PC-3 (cell line): ENCODE measurements at regions not wholly inside any gene's neighbourhood (a gene's known extent, or its start where the extent isn't known, plus 50 kb on each side); places are given as distances from the start of the nearest gene placed in this dataset.

Source experiments
- ATAC-seq: fragments of 200-7000 bp; cut with Tn5 transposase; 2 replicates; pipeline ENCODE4 v1.9.1; 2020; ENCODE audit warnings: mild to moderate bottlenecking, moderate library complexity
- BruUV-seq: library from RNA; stranded (reverse); fragments of 400-500 nt; replicated peaks from 2 replicates; lab custom pipeline; 2021; lab: Mats Ljungman, UMichigan
- CTCF ChIA-PET: fragments of 300-600 bp; sonication (Branson Sonifier 250); formaldehyde crosslinking; loops from one replicate; lab custom pipeline; 2022; ENCODE audit warnings: antibody characterized with exemption; lab: Charles Lee
- POLR2A ChIA-PET: fragments of 300-600 bp; sonication (Branson Sonifier 250); formaldehyde crosslinking; loops from one replicate; lab custom pipeline; 2022; ENCODE audit warnings: antibody characterized with exemption; ENCODE audit not compliant: unreplicated experiment; lab: Charles Lee
- DNase-seq: peaks from one replicate; pipeline ENCODE4 v3.0.0-alpha.2; 2015
- H2AFZ ChIP-seq: fragments of 300-600 bp; sonication (generic); 2 replicates; pipeline ENCODE4 v1.6.0; 2016; ENCODE audit warnings: antibody characterized with exemption, low read length
- H3F3A ChIP-seq: fragments of 300-600 bp; sonication (generic); one replicate; pipeline ENCODE4 v1.6.0; 2017; ENCODE audit warnings: antibody characterized with exemption, low read length, control low read depth, mild to moderate bottlenecking; ENCODE audit not compliant: unreplicated experiment
- H3K27ac ChIP-seq: fragments of 300-600 bp; sonication (generic); 2 replicates; pipeline ENCODE4 v1.5.1; 2016; ENCODE audit warnings: mild to moderate bottlenecking, low read length
- H3K27me3 ChIP-seq: fragments of 300-600 bp; sonication (generic); 2 replicates; pipeline ENCODE4 v1.6.1; 2016; ENCODE audit warnings: low read length, mixed read lengths
- H3K36me3 ChIP-seq: fragments of 300-600 bp; sonication (generic); 2 replicates; pipeline ENCODE4 v1.6.1; 2016; ENCODE audit warnings: low read depth, mixed run types, low read length, mixed read lengths
- H3K4me1 ChIP-seq: fragments of 300-600 bp; sonication (generic); 2 replicates; pipeline ENCODE4 v1.5.1; 2016; ENCODE audit warnings: low read length; ENCODE audit not compliant: insufficient read depth
- H3K4me2 ChIP-seq: fragments of 300-600 bp; sonication (generic); 2 replicates; pipeline ENCODE4 v1.6.0; 2016; ENCODE audit warnings: low read length
- H3K4me3 ChIP-seq: fragments of 300-600 bp; sonication (generic); 2 replicates; pipeline ENCODE4 v1.5.1; 2016; ENCODE audit warnings: mild to moderate bottlenecking, low read length, mixed read lengths
- H3K79me2 ChIP-seq: fragments of 300-600 bp; sonication (generic); 2 replicates; pipeline ENCODE4 v1.6.1; 2017; ENCODE audit warnings: low read length, mixed read lengths
- H3K9ac ChIP-seq: fragments of 300-600 bp; sonication (generic); 2 replicates; pipeline ENCODE4 v1.6.0; 2016; ENCODE audit warnings: mild to moderate bottlenecking, low read length
- H3K9me2 ChIP-seq: fragments of 300-600 bp; sonication (generic); replicated peaks from 2 replicates; pipeline ENCODE4 v1.6.1; 2016; ENCODE audit warnings: mixed run types, low read length, mixed read lengths
- H3K9me3 ChIP-seq: fragments of 300-600 bp; sonication (generic); 2 replicates; pipeline ENCODE4 v1.6.1; 2016; ENCODE audit warnings: low read length, mixed read lengths
- H4K20me1 ChIP-seq: fragments of 300-600 bp; sonication (generic); 2 replicates; pipeline ENCODE4 v1.6.1; 2016; ENCODE audit warnings: low read length, mixed read lengths
- CTCF ChIP-seq: fragments of 300-600 bp; sonication (generic); conservative IDR thresholded peaks from 2 replicates; pipeline ENCODE4 v1.5.1; 2017; ENCODE audit warnings: antibody characterized with exemption, low read depth, mild to moderate bottlenecking, low read length
- EZH2 ChIP-seq: fragments of 300-600 bp; sonication (generic); IDR thresholded peaks from one replicate; pipeline ENCODE4 v1.6.1; 2017; ENCODE audit warnings: antibody characterized with exemption, mild to moderate bottlenecking, low read length; ENCODE audit not compliant: unreplicated experiment
- EZH2phosphoT487 ChIP-seq: fragments of 300-600 bp; sonication (generic); IDR thresholded peaks from 2 replicates; pipeline ENCODE4 v1.6.1; 2018; ENCODE audit warnings: mild to moderate bottlenecking, antibody characterized with exemption, low read length, borderline replicate concordance
- intact Hi-C: fragments of 100-400 bp; cut with micrococcal nuclease; formaldehyde crosslinking; loops from 2 replicates; pipeline ENCODE4 v1.9.0; 2023

GRCh38 chr1:115419571-115419970, 81.5 kb upstream of the NGF start:
- no peaks in the 10 kb centered on the region for H3K9me3 ChIP-seq
- no peaks in the 10 kb centered on the region for H3F3A ChIP-seq
- TF ChIP-seq EZH2 (no peak), EZH2phosphoT487 (no peak), CTCF (no peak)
- no peaks in the 10 kb centered on the region for H3K27me3 ChIP-seq
- no peaks in the 10 kb centered on the region for H3K36me3 ChIP-seq
- H3K9ac ChIP-seq = no peak overlapping the region
- no peak overlapping the region for H3K27ac ChIP-seq
- H2AFZ ChIP-seq = no peak overlapping the region
- H3K4me3 ChIP-seq = no peak overlapping the region
- H3K79me2 ChIP-seq = no peaks in the 10 kb centered on the region
- BruUV-seq = no TSS peak
- H4K20me1 ChIP-seq = no peaks in the 10 kb centered on the region
- ATAC-seq (no peak), DNase-seq (no peak)
- ChIA-PET CTCF (no interaction called here), POLR2A (no interaction called here)
- H3K4me2 ChIP-seq = no peak overlapping the region
- intact Hi-C loops = loop anchor here (5.0 kb wide), 1 partner anchor 33 kb away; no protein-coding TSS in a partner anchor
- peaks cover 19% of the 10 kb centered on the region for H3K4me1 ChIP-seq
- H3K9me2 ChIP-seq = 0 out of 2 replicates have a peak, but pooled peaks cover 3% of the 10 kb centered on the region

DNA sequence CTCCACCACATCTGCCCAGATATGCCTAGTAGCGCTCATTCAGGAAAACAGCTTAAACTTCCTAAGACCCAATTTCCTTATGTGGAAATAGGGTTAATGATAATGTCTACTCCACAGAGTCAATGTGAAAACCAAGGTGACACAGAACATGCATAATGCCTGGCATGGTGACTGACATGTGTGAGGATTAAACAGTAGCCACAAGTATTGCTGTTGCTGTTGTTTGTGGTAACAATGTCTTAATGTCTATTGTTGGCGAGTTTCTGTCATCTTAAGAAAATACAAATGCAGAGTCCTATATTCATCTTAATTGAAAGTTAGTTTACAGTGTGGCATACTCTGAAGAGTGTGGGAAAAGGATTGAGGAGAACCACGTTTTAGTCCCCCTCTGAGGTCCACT, 75.6 kb upstream of the NGF start:
- Histone ChIP-seq H4K20me1 (no peaks in the 10 kb centered on the region), H2AFZ (no peak overlapping the region), H3K4me2 (no peak overlapping the region), H3K79me2 (no peaks in the 10 kb centered on the region), H3F3A (no peaks in the 10 kb centered on the region), H3K4me3 (no peak overlapping the region), H3K27me3 (no peaks in the 10 kb centered on the region), H3K9ac (no peak overlapping the region), H3K9me3 (no peaks in the 10 kb centered on the region), H3K9me2 (no peaks in the 10 kb centered on the region), H3K4me1 (peaks cover 30% of the 10 kb centered on the region; the same call in 1 of the 2 replicates), H3K36me3 (no peaks in the 10 kb centered on the region), H3K27ac (no peak overlapping the region)
- TF ChIP-seq EZH2 = no peak
- no peak for TF ChIP-seq EZH2phosphoT487
- TF ChIP-seq CTCF = no peak
- intact Hi-C loops = no loop called here
- no peak for DNase-seq
- ATAC-seq = no peak
- CTCF ChIA-PET = no interaction called here
- BruUV-seq = no TSS peak
- POLR2A ChIA-PET = no interaction called here

GRCh38 chr1:115413208-115413607, 75.2 kb upstream of the NGF start:
- H3K4me3 ChIP-seq = no peak overlapping the region
- BruUV-seq = no TSS peak
- H3K36me3 ChIP-seq = no peaks in the 10 kb centered on the region
- ATAC-seq = peak; percentile 58
- H3F3A ChIP-seq = no peaks in the 10 kb centered on the region
- H2AFZ ChIP-seq = no peak overlapping the region
- intact Hi-C loops = no loop called here
- no peak overlapping the region for H3K27ac ChIP-seq
- no peaks in the 10 kb centered on the region for H3K9me3 ChIP-seq
- DNase-seq = peak; percentile 20
- H3K79me2 ChIP-seq = no peaks in the 10 kb centered on the region
- H4K20me1 ChIP-seq = no peaks in the 10 kb centered on the region
- ChIA-PET CTCF (no interaction called here), POLR2A (no interaction called here)
- no peak for TF ChIP-seq EZH2
- no peak for TF ChIP-seq CTCF
- TF ChIP-seq EZH2phosphoT487 = no peak
- no peaks in the 10 kb centered on the region for H3K9me2 ChIP-seq
- peaks cover 30% of the 10 kb centered on the region; the same call in 1 of the 2 replicates for H3K4me1 ChIP-seq
- H3K4me2 ChIP-seq = no peak overlapping the region
- no peaks in the 10 kb centered on the region for H3K27me3 ChIP-seq
- no peak overlapping the region for H3K9ac ChIP-seq
